Stimulated activated CD8-positive, alpha-beta memory T cell treated with anti-CD3 and anti-CD28 coated beads, Interleukin-4, amount 100 ng/mL, for 48 hours (primary cell): ENCODE measurements at regions not wholly inside any gene's neighbourhood (a gene's known extent, or its start where the extent isn't known, plus 50 kb on each side); places are given as distances from the start of the nearest gene placed in this dataset.

Experiments used
- DNase-seq: peaks from one replicate; pipeline ENCODE4 v3.0.0-alpha.2; 2020

DNA sequence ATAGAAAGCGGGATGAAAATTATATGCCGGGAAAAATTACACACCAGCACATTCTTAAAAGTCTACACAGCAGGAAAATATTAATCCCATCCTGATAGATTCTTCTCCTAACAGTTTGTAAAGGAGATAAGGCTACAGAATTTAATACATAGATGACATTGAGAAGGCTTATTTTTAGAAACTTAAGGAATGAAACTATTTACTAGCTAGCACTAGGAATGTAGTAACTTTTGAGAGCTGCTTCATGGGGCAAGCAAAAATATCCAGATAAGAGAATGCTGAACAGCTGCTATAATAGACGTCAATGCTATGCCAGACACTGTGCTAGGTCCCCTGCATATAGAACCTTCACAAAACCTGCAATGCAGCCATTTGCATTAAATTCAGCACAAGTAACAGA, 912.7 kb upstream of the NR2F2 start:
- no peak for DNase-seq

DNA sequence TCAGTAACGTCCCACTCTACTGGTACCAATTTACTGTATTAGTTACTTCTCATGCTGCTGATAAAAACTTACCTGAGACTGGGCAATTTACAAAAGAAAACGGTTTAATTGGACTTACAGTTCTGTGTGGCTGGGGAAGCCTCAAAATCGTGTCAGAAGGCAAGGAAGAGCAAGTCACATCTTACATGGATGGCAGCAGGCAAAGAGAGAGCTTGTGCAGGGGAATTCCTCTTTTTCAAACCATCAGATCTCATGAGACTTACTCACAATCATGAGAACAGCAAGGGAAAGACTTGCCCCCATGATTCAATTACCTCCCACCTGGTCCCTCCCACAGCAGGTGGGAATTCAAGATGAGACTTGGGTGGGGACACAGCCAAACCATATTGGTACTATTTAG, 908.2 kb upstream of the NR2F2 start:
- no peak for DNase-seq

DNA sequence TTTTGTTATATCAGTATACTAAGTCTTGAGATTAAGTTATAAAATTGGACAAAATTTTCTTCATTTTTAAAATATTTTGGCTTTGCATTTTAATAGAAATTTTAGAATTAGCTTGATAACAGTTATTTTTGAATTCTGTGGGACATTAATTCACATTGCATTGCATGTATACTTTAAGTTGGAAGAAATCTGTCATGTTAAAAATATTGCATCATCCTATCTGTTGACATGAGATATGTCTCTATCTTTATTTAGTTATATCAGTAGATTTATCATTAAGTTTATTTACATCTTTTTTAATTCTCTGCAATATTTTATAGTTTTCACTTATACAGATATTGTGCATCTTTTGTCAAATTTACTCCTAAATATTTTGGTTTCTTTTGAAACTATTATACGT, 904.6 kb upstream of the NR2F2 start:
- DNase-seq: no peak

DNA sequence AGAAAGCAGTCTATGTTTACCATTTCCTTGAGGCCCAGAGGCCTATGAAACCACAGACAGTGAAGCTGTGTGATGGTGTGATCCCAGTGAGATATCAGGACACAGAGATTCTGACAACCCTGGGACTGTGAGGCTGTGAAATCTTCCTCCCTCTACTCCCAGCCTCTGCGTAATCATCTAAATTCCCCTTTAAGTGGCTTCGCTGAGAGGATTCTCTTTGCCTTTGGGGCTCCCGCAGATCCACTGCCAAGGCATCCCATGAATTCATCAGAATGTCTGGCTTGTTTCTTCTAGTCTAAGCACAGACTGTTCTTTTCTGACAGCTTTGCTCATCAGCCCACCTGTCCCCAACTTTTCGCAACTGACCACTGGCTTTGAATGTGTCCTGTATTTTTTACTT, 901.2 kb upstream of the NR2F2 start:
- no peak for DNase-seq

DNA sequence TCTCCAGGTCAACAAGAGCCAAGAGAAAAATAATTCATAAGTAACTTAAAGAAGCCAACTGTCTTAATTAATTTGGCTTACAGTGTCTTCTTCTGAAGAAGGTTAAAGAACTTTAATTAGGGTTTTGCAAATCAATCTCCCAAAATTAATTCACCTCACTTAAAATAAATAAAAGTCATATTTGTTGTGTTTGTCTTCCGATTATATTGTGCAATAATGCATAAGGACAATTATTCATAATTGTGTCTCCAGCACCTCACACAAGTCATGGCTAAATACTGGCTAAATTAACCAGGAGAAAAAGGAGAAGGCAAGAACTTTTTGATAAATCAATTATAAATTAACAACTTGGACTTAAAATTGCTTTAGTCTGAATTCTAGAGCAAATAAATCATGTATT, 899.0 kb upstream of the NR2F2 start:
- DNase-seq: no peak

DNA sequence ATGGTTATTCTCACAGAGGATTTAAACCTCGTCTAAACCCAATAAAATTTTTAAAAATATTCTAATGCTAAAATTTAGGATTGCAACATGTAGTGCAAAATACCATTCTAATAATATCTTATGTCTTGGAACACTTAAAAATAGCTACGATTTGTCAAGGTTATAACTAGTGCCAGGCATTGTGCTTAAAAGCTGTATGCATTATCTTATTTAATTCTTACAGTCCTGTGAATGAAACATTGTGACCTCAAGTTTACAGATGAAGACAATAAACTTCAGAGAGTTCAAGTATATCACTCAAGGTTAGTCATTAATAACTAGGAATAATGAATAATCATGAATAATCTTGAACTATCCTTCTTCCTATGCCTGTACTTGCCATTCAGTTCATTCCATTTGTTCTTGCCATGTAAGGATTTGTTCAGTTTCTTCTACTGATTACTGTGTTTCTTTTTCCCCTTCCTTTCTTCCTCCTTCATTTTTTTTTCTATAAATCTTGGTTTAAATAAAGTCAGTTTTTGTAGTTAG, 897.6 kb upstream of the NR2F2 start:
- DNase-seq: no peak

DNA sequence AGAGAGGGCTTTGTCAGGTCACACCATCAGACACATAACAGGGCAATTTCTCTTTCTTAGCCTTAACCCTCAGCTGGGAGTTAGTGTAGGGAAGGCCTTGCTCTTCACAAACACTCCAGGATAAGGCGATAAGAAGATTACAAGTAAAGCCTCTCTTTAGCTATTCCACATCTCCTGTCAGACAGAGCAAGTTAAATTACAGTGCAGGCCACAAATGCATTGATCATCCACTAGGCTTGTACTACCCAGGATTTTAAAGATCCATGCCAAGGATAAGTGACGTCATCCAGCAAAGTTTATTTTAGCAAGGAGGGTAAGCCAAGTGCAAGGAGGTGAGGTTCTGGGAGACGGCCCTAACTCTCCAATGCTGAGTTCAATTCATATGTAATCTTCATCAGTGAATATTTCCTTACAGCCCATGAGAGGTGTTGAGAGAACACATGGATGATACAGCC, 890.6 kb upstream of the NR2F2 start:
- DNase-seq: no peak

DNA sequence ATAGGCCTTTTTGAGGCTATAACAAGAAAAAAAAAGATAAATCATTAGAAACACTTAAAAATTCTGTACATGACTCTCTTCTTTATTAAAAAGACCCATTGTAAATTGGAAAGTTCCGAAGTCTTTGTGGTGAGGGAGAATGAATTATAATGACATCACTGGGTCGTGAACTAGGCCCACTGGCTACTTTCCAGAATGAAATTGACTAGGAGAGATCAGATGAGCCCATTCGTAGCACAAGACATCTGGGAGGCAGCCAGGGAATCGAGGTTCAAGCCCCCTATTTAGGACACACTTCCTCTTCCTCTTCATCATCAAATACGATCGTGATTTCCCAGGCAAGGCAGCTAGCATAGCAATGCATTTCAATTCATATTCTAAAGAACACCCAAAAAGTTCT, 889.8 kb upstream of the NR2F2 start:
- DNase-seq: no peak

DNA sequence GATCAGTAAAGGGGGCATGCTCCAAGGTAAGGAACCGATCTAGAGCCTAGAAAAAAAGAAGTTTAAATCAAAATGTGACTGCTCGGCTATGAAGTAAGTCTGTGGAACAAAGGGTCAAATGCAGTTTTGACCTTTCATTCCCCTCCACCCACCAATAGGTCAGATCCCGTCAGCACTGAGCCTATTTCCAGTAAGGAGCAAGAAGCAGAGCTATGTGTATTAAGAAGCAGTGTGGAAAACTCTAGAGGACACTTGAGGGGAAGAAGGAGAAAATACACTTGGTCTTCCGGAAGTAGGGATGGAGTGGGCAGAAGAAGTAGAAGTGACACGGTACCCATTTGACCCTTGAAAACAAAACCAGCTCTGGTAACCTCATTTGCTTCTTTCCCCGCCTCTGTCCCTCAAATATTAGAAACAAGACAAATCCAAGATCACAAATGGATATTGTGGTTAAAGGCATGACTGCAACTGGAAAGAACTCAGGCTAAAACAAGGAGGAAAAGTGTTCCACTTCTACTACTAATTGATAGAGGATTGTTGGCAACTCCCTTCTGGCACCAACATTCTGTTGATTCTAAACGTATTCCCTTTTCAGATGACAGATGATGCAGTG, 888.3 kb upstream of the NR2F2 start:
- no peak for DNase-seq

DNA sequence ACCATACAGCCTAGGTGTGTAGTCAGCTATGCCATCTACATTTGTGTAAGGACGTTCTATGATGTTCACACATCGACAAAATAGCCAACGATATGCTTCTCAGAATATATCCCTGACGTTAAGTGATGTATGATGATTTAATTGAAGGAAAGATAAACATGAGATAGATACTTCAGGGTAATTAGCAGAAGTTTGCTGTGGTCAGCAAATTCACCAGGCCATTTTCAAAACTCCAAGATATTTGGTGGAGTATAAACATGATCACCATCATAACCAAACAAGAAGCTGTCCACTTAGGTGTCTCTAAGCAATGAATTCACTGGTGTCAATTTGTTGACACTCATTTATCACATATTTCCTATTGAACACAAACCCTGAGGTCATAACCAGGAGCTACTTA, 885.6 kb upstream of the NR2F2 start:
- DNase-seq: no peak

DNA sequence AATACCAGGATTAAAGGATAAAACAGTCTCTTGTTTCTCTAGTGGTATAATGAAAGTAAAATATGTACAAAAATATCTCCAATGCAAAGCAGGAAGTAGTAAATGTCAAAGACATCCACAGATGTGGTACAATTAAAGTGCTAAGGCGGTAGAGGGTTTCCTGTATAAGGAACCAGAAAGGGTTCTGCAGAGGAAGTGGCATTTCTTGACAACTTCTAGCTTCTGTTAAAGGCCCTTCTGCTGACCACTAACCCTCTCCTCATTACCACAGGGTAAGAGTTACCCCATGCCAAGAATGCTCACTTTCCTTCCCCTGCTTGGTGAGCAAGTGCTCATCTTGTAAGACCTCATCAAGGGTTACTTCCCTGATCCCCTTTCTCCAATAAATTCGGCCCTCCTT, 883.6 kb upstream of the NR2F2 start:
- DNase-seq: no peak

DNA sequence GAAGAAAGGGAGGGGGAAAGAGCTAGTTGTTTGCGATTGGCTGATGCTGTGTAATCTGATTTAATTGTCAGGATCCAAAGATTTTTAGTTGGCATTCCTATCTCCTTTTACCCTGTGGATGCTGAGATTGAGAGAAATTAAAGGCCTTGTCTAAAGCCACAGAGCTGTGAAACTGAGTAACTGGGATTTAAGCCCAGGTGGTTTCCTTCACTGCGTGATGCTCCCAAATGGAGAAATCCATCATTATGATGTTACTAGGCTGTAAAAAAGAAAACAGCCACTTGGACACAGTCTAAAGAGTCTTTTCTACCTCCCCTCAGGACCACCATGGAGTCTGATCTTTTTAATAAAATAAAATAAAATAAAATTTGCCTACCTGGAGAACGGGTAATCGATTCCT, 883.0 kb upstream of the NR2F2 start:
- no peak for DNase-seq

DNA sequence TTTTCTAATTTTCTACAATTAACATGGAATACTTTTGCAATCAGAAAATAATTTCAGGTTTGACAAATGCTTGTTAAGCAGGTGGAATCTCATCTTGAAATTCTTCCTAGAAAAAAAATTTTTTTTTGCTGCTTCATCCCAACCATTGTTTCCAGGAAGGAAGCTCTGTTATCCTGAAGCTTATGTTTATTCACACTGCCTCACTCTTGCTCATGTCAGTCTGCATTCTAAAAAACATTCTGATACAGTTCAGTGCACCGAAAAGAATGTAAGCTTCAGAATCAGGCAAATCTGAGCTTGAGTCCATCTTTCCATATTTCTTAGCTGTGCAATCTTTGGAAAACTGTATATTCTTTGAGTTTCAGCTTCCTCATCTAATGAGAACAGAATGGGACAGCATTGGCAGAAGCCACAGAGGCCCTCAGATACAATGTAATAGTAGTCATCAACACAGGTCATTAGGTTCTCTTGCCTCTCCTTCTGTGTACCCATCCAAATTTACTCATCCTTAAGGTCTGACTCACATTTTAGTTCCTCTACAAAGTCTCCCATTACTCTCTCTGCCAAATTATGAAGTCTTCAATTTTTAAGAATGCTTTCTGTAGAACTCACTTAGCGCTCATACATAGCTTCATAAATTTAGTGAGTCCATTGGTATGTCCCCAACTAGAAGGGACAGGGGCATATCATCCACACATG, 881.8 kb upstream of the NR2F2 start:
- no peak for DNase-seq

DNA sequence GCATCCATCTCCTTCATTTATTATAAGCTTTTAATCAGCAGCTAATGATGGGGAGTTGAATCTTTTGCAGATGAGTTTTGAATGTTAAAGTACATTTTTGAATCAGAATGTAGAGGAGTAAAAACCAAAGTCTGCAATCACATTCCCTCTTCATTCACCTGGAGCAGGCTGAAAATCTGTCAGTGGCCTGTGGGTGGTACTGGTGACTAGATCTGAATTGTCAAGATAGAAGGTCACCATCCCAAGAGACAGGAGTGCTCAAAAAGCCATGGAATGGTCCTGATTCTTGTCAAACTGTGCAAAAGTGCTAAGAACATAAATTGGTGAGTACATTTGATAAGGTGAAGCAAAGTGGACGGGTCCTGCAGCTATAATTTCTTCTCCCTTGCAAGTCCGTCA, 881.3 kb upstream of the NR2F2 start:
- no peak for DNase-seq

DNA sequence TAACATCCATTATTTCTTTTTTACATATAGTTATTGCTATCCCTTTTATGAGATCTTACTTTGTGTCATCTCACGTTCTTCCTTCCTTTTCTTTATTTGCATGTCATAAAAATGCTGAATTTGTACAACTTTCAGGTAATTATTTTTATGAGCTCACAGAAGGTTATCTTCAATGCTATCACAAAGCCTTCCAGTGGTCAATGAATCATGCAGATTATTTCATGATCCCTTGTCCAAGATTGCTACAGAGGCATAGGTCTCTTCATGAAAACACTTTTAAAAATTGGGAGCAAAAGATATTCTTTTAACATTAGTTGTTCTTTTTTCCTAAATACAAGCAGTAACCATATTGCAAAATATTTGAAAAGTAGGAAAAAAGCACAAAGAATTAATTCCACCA, 880.1 kb upstream of the NR2F2 start:
- DNase-seq: no peak

DNA sequence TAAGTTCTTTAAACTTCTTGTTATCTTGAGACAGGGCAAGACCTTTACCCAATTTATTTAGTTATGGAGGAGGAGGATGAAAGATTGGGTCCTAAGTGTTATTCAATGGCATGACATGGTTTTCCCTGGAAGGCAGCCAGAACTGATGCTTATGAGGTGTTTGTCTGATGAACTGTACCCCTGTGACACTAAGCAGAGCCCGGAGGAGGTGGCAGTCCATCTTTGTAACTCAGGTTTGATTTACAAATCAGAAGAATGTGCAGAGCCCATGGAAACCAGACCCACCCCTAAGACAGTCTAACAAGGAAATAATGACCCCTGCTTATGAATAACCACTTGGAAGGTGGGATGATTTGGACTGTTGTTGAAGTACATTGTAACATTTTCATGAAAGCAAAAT, 878.6 kb upstream of the NR2F2 start:
- no peak for DNase-seq

DNA sequence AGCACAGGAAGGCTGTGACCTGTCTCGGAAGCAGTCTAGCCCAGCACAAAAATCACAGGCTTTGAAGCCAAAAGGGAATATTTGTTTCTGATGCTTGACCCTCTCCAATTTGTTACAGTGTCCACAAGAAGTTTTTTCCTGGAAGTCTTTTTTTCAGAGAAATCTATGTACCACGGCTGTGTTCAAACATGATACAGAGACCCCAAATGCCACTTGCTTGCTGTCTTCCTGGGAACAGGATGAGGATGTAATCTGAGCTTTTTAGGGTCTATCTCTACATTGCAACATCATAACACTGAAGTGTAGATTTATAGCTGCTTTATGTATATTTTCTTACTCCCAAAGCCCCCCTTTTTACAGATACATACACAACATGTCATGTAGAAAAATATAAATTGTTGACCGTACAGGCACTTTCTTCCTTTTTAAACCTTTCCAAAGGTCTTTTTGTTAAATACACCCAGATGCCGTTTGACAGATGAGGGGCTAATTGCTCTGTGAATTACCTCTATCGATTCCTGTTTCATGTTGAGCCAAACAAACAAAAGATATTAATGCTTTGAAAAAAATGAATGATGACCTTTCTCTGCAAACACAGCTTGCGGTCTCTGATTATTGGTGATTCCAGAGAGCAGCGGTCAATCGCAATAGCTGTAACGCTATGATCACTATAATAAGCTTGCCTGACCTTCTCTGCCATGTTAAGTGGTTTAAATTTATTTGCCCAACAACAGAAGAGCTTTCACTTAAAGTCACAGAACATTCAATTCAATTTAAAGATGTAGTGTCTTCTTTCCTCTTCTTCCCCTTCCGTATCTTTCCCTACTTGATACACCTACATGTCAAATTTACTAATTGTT, 875.9 kb upstream of the NR2F2 start:
- DNase-seq: no peak

DNA sequence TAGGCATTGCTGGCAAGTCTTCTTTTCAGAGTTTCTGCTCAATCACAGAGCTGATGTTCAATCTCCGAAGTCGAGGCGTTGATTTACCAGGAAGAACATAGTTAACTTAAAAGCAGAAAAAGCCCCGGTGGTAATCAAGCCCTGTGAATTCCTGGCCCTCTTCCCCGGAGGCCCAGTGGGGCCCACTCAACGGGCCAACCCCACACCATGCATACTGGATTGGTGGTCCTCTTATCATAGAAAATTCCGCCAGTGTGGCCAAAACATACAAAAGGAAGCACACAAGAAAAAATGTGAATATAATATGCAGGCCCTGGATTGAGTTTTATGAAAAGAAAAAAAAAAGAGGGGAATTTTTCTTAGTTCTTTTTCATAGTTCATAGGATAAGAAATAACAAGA, 873.0 kb upstream of the NR2F2 start:
- DNase-seq: no peak

DNA sequence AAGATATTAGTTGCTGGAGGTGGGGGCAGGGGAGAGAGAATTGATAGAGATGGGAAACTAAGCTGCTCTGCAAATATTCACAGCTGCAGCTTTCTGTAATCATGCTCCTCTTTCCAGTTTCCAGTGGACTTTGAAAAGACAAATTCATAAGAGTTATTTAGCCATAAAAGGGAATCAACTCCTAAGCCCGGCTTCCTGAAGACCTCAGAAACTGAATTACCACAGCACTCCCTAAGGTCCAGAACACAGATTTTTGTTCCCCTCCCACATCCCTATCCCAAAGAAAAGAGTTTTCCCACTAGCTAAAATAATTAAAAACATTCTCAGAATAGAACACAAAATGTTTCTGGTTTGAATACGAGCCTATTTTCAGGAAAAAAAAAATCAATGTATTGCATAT, 871.8 kb upstream of the NR2F2 start:
- DNase-seq: no peak

DNA sequence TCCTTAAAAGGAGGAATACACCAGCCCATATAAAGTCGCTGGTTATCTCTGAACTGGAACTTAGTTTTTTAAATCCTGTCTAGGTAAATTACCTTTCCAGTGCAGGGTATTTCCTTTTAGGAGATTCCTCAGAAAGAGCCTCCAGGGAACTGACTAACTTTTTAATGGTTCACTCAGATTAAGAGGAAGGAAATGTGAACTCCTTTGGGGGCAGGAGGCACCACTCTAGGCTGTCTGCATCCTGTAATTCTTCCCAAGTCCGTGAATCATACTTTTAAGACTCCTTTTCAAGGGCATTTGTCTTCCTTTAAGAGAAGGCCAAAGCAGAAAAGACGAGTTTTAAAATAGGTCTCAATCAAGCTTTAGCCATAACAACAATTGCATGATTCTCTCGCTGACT, 871.2 kb upstream of the NR2F2 start:
- DNase-seq: no peak

DNA sequence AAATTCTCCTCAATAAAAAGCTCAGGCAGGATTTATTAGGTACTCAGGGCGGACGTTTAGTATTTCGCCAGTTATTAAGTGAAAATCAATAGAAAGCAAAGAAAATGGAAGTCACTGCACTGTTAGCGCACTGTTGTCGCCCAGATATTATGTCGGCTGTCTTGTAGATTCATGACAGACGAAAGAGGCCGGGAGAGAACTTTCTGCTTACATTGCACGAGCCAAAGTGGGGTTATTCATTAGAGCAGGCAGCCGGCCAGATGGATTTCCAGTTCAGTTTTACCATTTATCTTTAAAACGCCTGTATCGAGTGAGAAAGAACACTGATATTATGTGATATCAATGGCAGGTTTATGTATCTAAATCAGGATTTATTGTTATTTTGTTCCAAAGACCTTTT, 866.0 kb upstream of the NR2F2 start:
- DNase-seq: no peak

DNA sequence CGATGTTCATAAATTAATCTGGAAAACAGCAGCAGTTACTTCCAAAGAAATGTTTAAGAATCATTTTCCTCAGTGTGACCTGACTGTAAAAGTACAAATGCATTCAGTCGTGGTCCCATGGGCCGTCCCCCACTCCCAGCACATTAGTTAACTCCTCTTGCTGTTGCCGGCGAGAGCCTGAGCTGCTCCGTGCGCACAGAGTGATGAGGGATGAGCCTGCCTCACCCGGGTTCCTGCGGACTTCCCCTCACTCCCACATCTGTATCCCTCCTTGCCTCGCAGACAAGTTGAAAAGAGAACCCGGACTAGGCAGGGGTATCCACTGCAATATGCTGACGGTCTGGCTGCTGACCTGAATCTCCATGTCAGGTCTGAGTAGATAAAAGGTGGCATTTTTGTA, 861.7 kb upstream of the NR2F2 start:
- no peak for DNase-seq

DNA sequence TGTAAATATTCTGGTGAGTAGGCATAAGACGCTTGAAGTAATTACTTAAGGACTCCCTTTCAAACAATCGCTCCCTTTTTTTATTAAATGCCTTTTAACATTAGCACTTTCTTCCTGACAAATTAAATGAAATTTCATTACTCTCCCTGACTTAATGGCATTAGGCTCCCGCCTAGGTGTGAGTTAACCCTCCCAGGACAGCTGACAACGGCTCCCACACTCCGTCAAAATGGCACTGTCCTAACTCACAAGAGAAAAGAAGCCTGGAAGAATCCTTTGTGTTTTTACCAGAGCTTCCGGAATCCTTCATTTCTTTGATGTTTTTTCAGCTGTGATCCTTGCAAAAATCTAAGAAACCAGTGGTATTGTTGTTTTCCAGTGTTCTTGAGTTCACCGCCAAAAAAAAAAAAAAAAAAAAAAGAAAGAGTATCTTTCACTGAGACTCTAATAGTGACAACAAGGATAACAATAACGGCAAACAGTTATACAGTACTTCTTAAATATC, 861.0 kb upstream of the NR2F2 start:
- DNase-seq: no peak

DNA sequence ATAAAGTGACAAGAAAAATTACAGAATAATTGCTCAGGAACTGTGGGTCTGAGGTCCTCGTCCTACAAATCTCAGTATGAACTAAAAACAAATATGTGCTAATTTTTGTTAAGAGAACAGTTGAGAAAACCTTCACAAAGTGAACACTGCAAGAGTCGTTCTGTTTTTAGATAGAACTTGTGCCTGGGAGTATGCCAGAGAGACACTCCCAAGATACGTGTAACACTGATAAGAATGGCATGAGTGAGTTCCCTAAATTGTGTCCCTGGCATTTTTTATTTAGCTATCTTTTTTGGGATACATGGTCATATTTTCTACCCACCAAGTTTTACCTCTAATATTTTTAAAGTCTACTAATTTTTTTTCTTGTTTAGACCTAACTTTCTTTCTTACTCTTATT, 860.0 kb upstream of the NR2F2 start:
- DNase-seq: no peak
